IPS-20b (cell line): ENCODE measurements at regions not wholly inside any gene's neighbourhood (a gene's known extent, or its start where the extent isn't known, plus 50 kb on each side); places are given as distances from the start of the nearest gene placed in this dataset.

Experiments
- H3K27ac ChIP-seq: one replicate; pipeline ENCODE4 v1.5.1; 2013; ENCODE audit warnings: low read length
- H3K27me3 ChIP-seq: 2 replicates; pipeline ENCODE4 v1.6.1; 2013; ENCODE audit warnings: mild to moderate bottlenecking, low read length, inconsistent platforms; ENCODE audit not compliant: insufficient read depth
- H3K36me3 ChIP-seq: 2 replicates; pipeline ENCODE4 v1.6.1; 2013; ENCODE audit warnings: low read depth, mild to moderate bottlenecking, inconsistent platforms, low read length, moderate library complexity; ENCODE audit not compliant: insufficient read depth
- H3K4me1 ChIP-seq: 2 replicates; pipeline ENCODE4 v1.6.1; 2013; ENCODE audit warnings: mild to moderate bottlenecking, control low read depth, inconsistent platforms, low read length, moderate library complexity; ENCODE audit not compliant: insufficient read depth
- H3K4me3 ChIP-seq: 2 replicates; pipeline ENCODE4 v1.5.1; 2013; ENCODE audit warnings: mild to moderate bottlenecking, low read length, inconsistent platforms
- H3K9ac ChIP-seq: 2 replicates; pipeline ENCODE4 v1.6.1; 2013; ENCODE audit warnings: low read depth, mild to moderate bottlenecking, inconsistent platforms, low read length, moderate library complexity
- H3K9me3 ChIP-seq: 2 replicates; pipeline ENCODE4 v1.6.1; 2013; ENCODE audit warnings: mild to moderate bottlenecking, low read depth, low read length, inconsistent platforms; ENCODE audit not compliant: insufficient read depth

GRCh38 chr17:63304704-63305261 lies 141.3 kb downstream of the CYB561 start:
- no peaks in the 10 kb centered on the region for H3K27me3 ChIP-seq
- no peaks in the 10 kb centered on the region for H3K9me3 ChIP-seq
- H3K4me3 ChIP-seq, result no peak overlapping the region
- no peak overlapping the region for H3K27ac ChIP-seq
- no peak overlapping the region for H3K9ac ChIP-seq
- no peaks in the 10 kb centered on the region for H3K4me1 ChIP-seq
- no peaks in the 10 kb centered on the region for H3K36me3 ChIP-seq

GRCh38 chr17:63305857-63306256 lies 140.2 kb downstream of the CYB561 start:
- H3K9ac ChIP-seq, result no peak overlapping the region
- H3K4me3 ChIP-seq, result no peak overlapping the region
- H3K9me3 ChIP-seq, result no peaks in the 10 kb centered on the region; the same call in 1 of the 2 replicates
- no peaks in the 10 kb centered on the region for H3K27me3 ChIP-seq
- H3K36me3 ChIP-seq, result no peaks in the 10 kb centered on the region
- no peaks in the 10 kb centered on the region for H3K4me1 ChIP-seq
- no peak overlapping the region for H3K27ac ChIP-seq

GRCh38 chr17:63306855-63307254 lies 139.3 kb downstream of the CYB561 start:
- Histone ChIP-seq H3K27me3 (no peaks in the 10 kb centered on the region), H3K9ac (no peak overlapping the region), H3K4me1 (no peaks in the 10 kb centered on the region), H3K4me3 (no peak overlapping the region), H3K27ac (no peak overlapping the region), H3K9me3 (no peaks in the 10 kb centered on the region; the same call in 1 of the 2 replicates), H3K36me3 (no peaks in the 10 kb centered on the region)

GRCh38 chr17:63308272-63308671 lies 137.8 kb downstream of the CYB561 start:
- no peaks in the 10 kb centered on the region for H3K27me3 ChIP-seq
- H3K9me3 ChIP-seq, result no peaks in the 10 kb centered on the region; the same call in 1 of the 2 replicates
- no peaks in the 10 kb centered on the region for H3K4me1 ChIP-seq
- H3K27ac ChIP-seq, result no peak overlapping the region
- H3K9ac ChIP-seq, result no peak overlapping the region
- H3K4me3 ChIP-seq, result no peak overlapping the region
- H3K36me3 ChIP-seq, result no peaks in the 10 kb centered on the region

GRCh38 chr17:63309021-63309420 lies 137.1 kb downstream of the CYB561 start:
- no peaks in the 10 kb centered on the region for H3K27me3 ChIP-seq
- no peak overlapping the region for H3K4me3 ChIP-seq
- no peak overlapping the region for H3K9ac ChIP-seq

GRCh38 chr17:63311416-63311937 lies 134.6 kb downstream of the CYB561 start:
- no peak overlapping the region for H3K9ac ChIP-seq
- no peaks in the 10 kb centered on the region for H3K4me1 ChIP-seq
- no peaks in the 10 kb centered on the region for H3K27me3 ChIP-seq
- H3K4me3 ChIP-seq, result no peak overlapping the region
- H3K9me3 ChIP-seq, result no peaks in the 10 kb centered on the region; the same call in 1 of the 2 replicates
- H3K36me3 ChIP-seq, result no peaks in the 10 kb centered on the region
- no peak overlapping the region for H3K27ac ChIP-seq

More at GRCh38 chr17:63309021-63309420, 137.1 kb downstream of the CYB561 start:
- Histone ChIP-seq H3K9me3 (no peaks in the 10 kb centered on the region; the same call in 1 of the 2 replicates), H3K4me1 (no peaks in the 10 kb centered on the region), H3K36me3 (no peaks in the 10 kb centered on the region), H3K27ac (no peak overlapping the region)

DNA sequence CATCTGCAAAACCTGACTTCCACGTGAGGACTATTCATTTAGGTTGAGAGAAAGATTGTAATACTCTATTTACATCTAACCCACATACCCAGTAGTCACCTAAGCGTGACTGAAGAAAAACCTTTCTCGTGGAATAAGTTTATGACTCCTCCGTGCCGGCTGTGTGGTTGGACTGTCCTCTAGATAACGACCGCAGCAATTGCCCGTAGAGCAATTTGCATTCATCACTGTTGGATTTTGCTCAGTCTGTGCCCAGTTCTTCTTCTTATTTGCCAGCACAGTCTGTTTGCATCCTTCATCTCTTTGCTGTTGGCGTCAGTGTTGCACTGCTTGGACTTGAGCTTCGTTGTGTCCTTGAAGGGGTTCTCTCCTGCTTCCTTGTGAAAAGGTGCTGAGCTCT lies 131.3 kb downstream of the CYB561 start:
- no peaks in the 10 kb centered on the region; the same call in 1 of the 2 replicates for H3K9me3 ChIP-seq
- H3K9ac ChIP-seq, result no peak overlapping the region
- no peaks in the 10 kb centered on the region for H3K27me3 ChIP-seq
- H3K36me3 ChIP-seq, result no peaks in the 10 kb centered on the region
- no peak overlapping the region for H3K27ac ChIP-seq
- H3K4me3 ChIP-seq, result no peak overlapping the region
- no peaks in the 10 kb centered on the region for H3K4me1 ChIP-seq

- H3K4me3 ChIP-seq, result no peak overlapping the region
- H3K27ac ChIP-seq, result no peak overlapping the region
- H3K27me3 ChIP-seq, result no peaks in the 10 kb centered on the region
- H3K4me1 ChIP-seq, result no peaks in the 10 kb centered on the region
- no peak overlapping the region for H3K9ac ChIP-seq
- no peaks in the 10 kb centered on the region for H3K9me3 ChIP-seq
- no peaks in the 10 kb centered on the region for H3K36me3 ChIP-seq
Observed at GRCh38 chr17:63316100-63316499, 130.0 kb downstream of the CYB561 start.

DNA sequence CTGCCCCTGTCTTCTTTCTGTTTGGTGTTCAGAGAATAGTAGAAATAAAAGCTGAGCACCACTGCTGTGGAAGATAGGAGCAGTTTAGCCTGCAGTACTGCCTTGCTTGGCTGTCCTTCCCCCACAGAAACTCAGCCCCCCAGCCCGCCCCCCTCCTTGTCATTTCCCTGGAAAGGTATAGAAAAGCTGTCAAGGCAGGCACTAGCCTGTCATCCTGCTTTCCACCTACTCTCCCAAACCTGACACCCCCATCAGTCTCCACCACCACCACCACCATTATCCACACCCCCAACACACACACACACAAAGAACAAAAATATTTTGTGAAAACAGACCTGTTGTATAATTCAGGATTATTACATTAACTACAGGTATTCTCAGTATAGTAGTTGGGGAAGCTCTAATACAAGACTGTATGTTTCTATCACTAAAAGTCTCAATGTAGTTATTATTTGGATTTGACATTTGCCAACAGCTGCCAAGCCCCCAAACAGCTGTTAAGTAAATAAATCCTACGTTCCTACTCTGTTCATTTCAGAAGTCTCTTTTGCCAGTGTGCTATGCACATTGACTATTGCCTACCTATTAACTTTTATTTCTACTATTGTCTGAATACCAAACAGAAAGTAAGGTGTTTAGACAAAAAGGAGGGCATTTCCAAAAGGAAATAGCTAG lies 128.8 kb downstream of the CYB561 start:
- H3K9ac ChIP-seq, result no peak overlapping the region
- no peaks in the 10 kb centered on the region for H3K36me3 ChIP-seq

GRCh38 chr17:63325808-63326207 lies 120.3 kb downstream of the CYB561 start:
- H3K4me1 ChIP-seq, result no peaks in the 10 kb centered on the region
- no peaks in the 10 kb centered on the region for H3K9me3 ChIP-seq
- H3K9ac ChIP-seq, result no peak overlapping the region
- no peaks in the 10 kb centered on the region for H3K36me3 ChIP-seq
- H3K27ac ChIP-seq, result no peak overlapping the region
- no peaks in the 10 kb centered on the region for H3K27me3 ChIP-seq
- no peak overlapping the region for H3K4me3 ChIP-seq

More for the DNA sequence above, 128.8 kb downstream of the CYB561 start:
- Histone ChIP-seq H3K27me3 (no peaks in the 10 kb centered on the region), H3K4me1 (no peaks in the 10 kb centered on the region), H3K4me3 (no peak overlapping the region), H3K9me3 (no peaks in the 10 kb centered on the region), H3K27ac (no peak overlapping the region)

DNA sequence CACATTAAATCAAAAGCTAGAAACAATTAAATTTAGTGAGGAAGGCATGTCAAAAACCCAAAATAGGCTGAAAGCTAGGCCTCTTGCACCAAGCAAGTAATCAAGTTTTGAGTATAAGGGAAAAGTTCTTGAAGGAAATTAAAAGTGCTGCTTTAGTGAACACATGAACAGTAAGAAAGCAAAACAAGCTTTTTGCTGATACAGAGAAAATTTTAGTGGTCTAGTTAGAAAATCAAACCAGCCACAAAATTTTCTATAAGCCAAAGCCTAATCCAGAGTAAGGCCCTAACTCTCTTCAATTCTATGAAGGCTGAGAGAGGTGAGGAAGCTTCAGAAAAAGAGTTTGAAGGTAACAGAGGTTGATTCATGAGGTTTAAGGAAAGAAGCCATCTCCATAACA lies 116.2 kb downstream of the CYB561 start:
- Histone ChIP-seq H3K9me3 (no peaks in the 10 kb centered on the region), H3K36me3 (no peaks in the 10 kb centered on the region), H3K27ac (no peak overlapping the region), H3K9ac (no peak overlapping the region), H3K27me3 (no peaks in the 10 kb centered on the region), H3K4me1 (no peaks in the 10 kb centered on the region), H3K4me3 (no peak overlapping the region)
